ENCODE measurements at regions not wholly inside any gene's neighbourhood (a gene's known extent, or its start where the extent isn't known, plus 50 kb on each side); places are given as distances from the start of the nearest gene placed in this dataset.

DNA sequence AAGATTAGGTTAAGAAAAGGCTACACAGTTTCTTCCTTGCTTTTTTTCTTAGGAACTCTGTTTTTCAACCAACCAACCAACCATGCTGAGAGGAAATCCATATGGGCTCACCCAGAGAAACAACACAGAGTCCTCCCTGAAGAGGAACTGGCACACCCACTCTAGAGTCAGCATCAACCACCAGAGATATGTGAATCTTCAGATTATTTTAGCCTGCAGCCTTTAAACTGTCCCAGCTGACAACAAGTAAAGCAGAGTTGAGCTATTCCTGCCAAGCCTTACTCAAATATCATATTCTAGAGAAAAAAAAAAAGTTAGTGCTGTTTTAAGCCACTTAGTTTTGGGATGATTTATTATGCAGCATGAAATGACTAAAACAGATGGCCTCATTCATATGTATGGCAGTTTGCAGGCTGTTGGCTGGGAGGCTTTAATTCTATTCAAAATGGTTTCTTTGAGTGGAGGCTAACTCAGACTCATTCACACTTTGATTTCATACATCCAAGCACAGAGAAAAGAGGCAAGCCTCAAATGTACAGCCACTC lies 1637.7 kb upstream of the LRRTM1 start:
- TF ChIP-seq, protein P1, sequence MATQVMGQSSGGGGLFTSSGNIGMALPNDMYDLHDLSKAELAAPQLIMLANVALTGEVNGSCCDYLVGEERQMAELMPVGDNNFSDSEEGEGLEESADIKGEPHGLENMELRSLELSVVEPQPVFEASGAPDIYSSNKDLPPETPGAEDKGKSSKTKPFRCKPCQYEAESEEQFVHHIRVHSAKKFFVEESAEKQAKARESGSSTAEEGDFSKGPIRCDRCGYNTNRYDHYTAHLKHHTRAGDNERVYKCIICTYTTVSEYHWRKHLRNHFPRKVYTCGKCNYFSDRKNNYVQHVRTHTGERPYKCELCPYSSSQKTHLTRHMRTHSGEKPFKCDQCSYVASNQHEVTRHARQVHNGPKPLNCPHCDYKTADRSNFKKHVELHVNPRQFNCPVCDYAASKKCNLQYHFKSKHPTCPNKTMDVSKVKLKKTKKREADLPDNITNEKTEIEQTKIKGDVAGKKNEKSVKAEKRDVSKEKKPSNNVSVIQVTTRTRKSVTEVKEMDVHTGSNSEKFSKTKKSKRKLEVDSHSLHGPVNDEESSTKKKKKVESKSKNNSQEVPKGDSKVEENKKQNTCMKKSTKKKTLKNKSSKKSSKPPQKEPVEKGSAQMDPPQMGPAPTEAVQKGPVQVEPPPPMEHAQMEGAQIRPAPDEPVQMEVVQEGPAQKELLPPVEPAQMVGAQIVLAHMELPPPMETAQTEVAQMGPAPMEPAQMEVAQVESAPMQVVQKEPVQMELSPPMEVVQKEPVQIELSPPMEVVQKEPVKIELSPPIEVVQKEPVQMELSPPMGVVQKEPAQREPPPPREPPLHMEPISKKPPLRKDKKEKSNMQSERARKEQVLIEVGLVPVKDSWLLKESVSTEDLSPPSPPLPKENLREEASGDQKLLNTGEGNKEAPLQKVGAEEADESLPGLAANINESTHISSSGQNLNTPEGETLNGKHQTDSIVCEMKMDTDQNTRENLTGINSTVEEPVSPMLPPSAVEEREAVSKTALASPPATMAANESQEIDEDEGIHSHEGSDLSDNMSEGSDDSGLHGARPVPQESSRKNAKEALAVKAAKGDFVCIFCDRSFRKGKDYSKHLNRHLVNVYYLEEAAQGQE (IDR thresholded peaks at IDR 0.05; ENCODE audit: insufficient read depth in 1 of 2, low read depth in 2 of 2, low read length in 1 of 2) = no peak
- no peak for TF ChIP-seq POLR2AphosphoS5 (IDR thresholded peaks at IDR 0.05; ENCODE audit: low read depth, low read length)

Data from Panc1 (cell line).